Liver (tissue), 8 donors: ENCODE measurements at regions not wholly inside any gene's neighbourhood (a gene's known extent, or its start where the extent isn't known, plus 50 kb on each side); places are given as distances from the start of the nearest gene placed in this dataset.

Experiments
- DNase-seq: peaks from one replicate; pipeline ENCODE4 v3.0.0-alpha.2; 2017; ENCODE audit warnings: low spot score
- H3K27ac ChIP-seq, 2 donors: one replicate each; pipeline ENCODE4 v1.7.0; 2013; ENCODE audit warnings: inconsistent platforms in 2 of 2, low read length in 2 of 2, control low read depth in 1 of 2, low read depth in 1 of 2, mild to moderate bottlenecking in 1 of 2
- H3K27me3 ChIP-seq, 4 donors: one replicate each; pipeline versions ENCODE4 v1.6.1 to v1.7.0; 2013; ENCODE audit warnings: low read length in 3 of 4, inconsistent platforms in 1 of 4, mild to moderate bottlenecking in 1 of 4, moderate library complexity in 1 of 4; ENCODE audit not compliant: control insufficient read depth in 4 of 4, insufficient read depth in 4 of 4
- H3K36me3 ChIP-seq, 4 donors: one replicate each; pipeline versions ENCODE4 v1.6.1 to v1.7.0; 2013; ENCODE audit warnings: low read length in 3 of 4, mild to moderate bottlenecking in 3 of 4, low read depth in 1 of 4, moderate library complexity in 1 of 4; ENCODE audit not compliant: control insufficient read depth in 4 of 4, insufficient read depth in 3 of 4
- H3K4me1 ChIP-seq, 4 donors: one replicate each; pipeline versions ENCODE4 v1.6.1 to v1.7.0; 2013; ENCODE audit warnings: low read length in 3 of 4, mild to moderate bottlenecking in 3 of 4, moderate library complexity in 1 of 4; ENCODE audit not compliant: control insufficient read depth in 4 of 4, insufficient read depth in 4 of 4
- H3K4me3 ChIP-seq, 3 donors: one replicate each; pipeline versions ENCODE4 v1.6.1 to v1.7.0; 2013; ENCODE audit warnings: low read length in 3 of 3, control low read depth in 1 of 3, low read depth in 1 of 3, mild to moderate bottlenecking in 1 of 3
- H3K9ac ChIP-seq, 2 donors: one replicate each; pipeline ENCODE4 v1.7.0; 2013; ENCODE audit warnings: low read length in 2 of 2, mild to moderate bottlenecking in 2 of 2, moderate library complexity in 2 of 2, control low read depth in 1 of 2, low read depth in 1 of 2
- H3K9me3 ChIP-seq, 4 donors: one replicate each; pipeline versions ENCODE4 v1.6.1 to v1.7.0; 2013; ENCODE audit warnings: low read length in 3 of 4; ENCODE audit not compliant: control insufficient read depth in 4 of 4
- FOXA2 ChIP-seq: IDR thresholded peaks from 2 replicates; pipeline ENCODE4 v1.6.1; 2016; ENCODE audit warnings: antibody characterized with exemption
- GABPA ChIP-seq, 2 donors: IDR thresholded peaks in 1 of 2; conservative IDR thresholded peaks in 1 of 2; 2 replicates each; pipeline ENCODE4 v1.6.1; 2016; ENCODE audit warnings: antibody characterized with exemption in 2 of 2, mild to moderate bottlenecking in 1 of 2, moderate library complexity in 1 of 2
- HNF4A ChIP-seq, 2 donors: conservative IDR thresholded peaks; 2 replicates each; pipeline ENCODE4 v1.6.1; 2016; ENCODE audit warnings: antibody characterized with exemption in 2 of 2, mild to moderate bottlenecking in 2 of 2
- HNF4G ChIP-seq: IDR thresholded peaks from 2 replicates; pipeline ENCODE4 v1.6.1; 2016; ENCODE audit warnings: antibody characterized with exemption
- JUND ChIP-seq, 2 donors: IDR thresholded peaks; 2 replicates each; pipeline ENCODE4 v1.6.1; 2016; ENCODE audit warnings: antibody characterized with exemption in 2 of 2
- NR2F2 ChIP-seq: IDR thresholded peaks from 2 replicates; pipeline ENCODE4 v1.6.1; 2016; ENCODE audit warnings: antibody characterized with exemption
- RXRA ChIP-seq, 2 donors: IDR thresholded peaks; 2 replicates each; pipeline ENCODE4 v1.6.1; 2017 to 2018; ENCODE audit warnings: antibody characterized with exemption in 2 of 2, mild to moderate bottlenecking in 1 of 2
- YY1 ChIP-seq: IDR thresholded peaks from 2 replicates; pipeline ENCODE4 v1.6.1; 2016; ENCODE audit warnings: antibody characterized with exemption, mild to moderate bottlenecking
- WGBS: extraction: QIAGEN DNeasy Blood & Tissue Kit; methylation state at CpG from one replicate; pipeline ENCODE4 v1.1.7; 2013; 5-methylcytosine and 5-hydroxymethylcytosine counted together
- TF ChIP-seq, protein P1 (sequence below): IDR thresholded peaks from 2 replicates; pipeline ENCODE4 v1.6.1; 2016; ENCODE audit warnings: antibody characterized with exemption
- TF ChIP-seq, protein P2 (sequence below): fragments of 150-350 bp; IDR thresholded peaks from 2 replicates; pipeline ENCODE4 v1.5.1; 2017; ENCODE audit warnings: improper control_type of control experiment, low read depth, low read length; ENCODE audit not compliant: missing input control
- TF ChIP-seq, protein P3 (sequence below): IDR thresholded peaks from 2 replicates; pipeline ENCODE4 v1.6.1; 2016; ENCODE audit warnings: antibody characterized with exemption, mild to moderate bottlenecking
- donor health status: healthy.
- donor health status: healthy.
- donor health status: healthy.
- donor health status: healthy.
- donor health status: healthy.

- Histone ChIP-seq H3K36me3 (no peaks in the 10 kb centered on the region), H3K27ac (no peak overlapping the region), H3K9ac (no peak overlapping the region), H3K4me3 (no peak overlapping the region), H3K9me3 (peaks cover 0 to 1% (median 0%) of the 10 kb centered on the region in 4 donors), H3K27me3 (no peaks in the 10 kb centered on the region), H3K4me1 (no peaks in the 10 kb centered on the region)
- TF ChIP-seq, protein P1, sequence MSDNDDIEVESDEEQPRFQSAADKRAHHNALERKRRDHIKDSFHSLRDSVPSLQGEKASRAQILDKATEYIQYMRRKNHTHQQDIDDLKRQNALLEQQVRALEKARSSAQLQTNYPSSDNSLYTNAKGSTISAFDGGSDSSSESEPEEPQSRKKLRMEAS: no peak
- TF ChIP-seq GABPA (IDR thresholded peaks at IDR 0.05 in 1 of 2, conservative IDR thresholded peaks at IDR 0.05 in 1 of 2): no peak
- TF ChIP-seq, protein P2, sequence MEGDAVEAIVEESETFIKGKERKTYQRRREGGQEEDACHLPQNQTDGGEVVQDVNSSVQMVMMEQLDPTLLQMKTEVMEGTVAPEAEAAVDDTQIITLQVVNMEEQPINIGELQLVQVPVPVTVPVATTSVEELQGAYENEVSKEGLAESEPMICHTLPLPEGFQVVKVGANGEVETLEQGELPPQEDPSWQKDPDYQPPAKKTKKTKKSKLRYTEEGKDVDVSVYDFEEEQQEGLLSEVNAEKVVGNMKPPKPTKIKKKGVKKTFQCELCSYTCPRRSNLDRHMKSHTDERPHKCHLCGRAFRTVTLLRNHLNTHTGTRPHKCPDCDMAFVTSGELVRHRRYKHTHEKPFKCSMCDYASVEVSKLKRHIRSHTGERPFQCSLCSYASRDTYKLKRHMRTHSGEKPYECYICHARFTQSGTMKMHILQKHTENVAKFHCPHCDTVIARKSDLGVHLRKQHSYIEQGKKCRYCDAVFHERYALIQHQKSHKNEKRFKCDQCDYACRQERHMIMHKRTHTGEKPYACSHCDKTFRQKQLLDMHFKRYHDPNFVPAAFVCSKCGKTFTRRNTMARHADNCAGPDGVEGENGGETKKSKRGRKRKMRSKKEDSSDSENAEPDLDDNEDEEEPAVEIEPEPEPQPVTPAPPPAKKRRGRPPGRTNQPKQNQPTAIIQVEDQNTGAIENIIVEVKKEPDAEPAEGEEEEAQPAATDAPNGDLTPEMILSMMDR: no peak
- DNase-seq: no peak
- 90% methylated on average over 4 of the region's 4 CpGs for WGBS
Observed at GRCh38 chr12:24574538-24574937, 374.4 kb downstream of the BCAT1 start.

DNA sequence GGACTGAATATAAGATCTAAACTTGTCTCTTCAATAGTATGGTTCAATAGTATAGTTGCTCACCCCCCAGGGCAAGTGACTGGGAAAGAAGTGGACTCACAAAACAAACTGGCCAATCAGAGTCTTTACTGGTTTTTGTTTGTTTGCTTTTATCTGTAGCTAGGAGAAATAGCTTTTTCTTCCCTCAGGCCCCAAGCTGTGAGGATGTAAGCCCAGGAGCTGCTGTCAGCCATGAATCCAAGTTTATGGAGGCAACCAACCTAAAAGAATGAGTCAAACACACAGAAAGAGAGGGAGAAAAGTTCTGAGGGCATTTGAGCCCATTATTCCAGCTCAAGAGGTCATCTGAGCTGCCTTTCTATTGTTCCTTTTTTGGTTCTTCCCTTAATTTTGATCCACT lies 375.3 kb downstream of the BCAT1 start:
- Histone ChIP-seq H3K9ac (no peak overlapping the region), H3K27me3 (no peaks in the 10 kb centered on the region), H3K27ac (no peak overlapping the region), H3K9me3 (no peaks in the 10 kb centered on the region), H3K4me1 (no peaks in the 10 kb centered on the region), H3K4me3 (no peak overlapping the region), H3K36me3 (no peaks in the 10 kb centered on the region)
- TF ChIP-seq, protein P2: no peak
- TF ChIP-seq HNF4A (conservative IDR thresholded peaks at IDR 0.05): no peak
- TF ChIP-seq NR2F2: no peak
- TF ChIP-seq, protein P3, sequence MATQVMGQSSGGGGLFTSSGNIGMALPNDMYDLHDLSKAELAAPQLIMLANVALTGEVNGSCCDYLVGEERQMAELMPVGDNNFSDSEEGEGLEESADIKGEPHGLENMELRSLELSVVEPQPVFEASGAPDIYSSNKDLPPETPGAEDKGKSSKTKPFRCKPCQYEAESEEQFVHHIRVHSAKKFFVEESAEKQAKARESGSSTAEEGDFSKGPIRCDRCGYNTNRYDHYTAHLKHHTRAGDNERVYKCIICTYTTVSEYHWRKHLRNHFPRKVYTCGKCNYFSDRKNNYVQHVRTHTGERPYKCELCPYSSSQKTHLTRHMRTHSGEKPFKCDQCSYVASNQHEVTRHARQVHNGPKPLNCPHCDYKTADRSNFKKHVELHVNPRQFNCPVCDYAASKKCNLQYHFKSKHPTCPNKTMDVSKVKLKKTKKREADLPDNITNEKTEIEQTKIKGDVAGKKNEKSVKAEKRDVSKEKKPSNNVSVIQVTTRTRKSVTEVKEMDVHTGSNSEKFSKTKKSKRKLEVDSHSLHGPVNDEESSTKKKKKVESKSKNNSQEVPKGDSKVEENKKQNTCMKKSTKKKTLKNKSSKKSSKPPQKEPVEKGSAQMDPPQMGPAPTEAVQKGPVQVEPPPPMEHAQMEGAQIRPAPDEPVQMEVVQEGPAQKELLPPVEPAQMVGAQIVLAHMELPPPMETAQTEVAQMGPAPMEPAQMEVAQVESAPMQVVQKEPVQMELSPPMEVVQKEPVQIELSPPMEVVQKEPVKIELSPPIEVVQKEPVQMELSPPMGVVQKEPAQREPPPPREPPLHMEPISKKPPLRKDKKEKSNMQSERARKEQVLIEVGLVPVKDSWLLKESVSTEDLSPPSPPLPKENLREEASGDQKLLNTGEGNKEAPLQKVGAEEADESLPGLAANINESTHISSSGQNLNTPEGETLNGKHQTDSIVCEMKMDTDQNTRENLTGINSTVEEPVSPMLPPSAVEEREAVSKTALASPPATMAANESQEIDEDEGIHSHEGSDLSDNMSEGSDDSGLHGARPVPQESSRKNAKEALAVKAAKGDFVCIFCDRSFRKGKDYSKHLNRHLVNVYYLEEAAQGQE: no peak
- TF ChIP-seq HNF4G: no peak
- TF ChIP-seq GABPA (IDR thresholded peaks at IDR 0.05 in 1 of 2, conservative IDR thresholded peaks at IDR 0.05 in 1 of 2): no peak
- no peak for TF ChIP-seq RXRA (IDR thresholded peaks at IDR 0.05)
- no peak for TF ChIP-seq YY1
- TF ChIP-seq JUND (IDR thresholded peaks at IDR 0.05): no peak
- TF ChIP-seq FOXA2: no peak
- DNase-seq: no peak
